ENCODE measurements at regions not wholly inside any gene's neighbourhood (a gene's known extent, or its start where the extent isn't known, plus 50 kb on each side); places are given as distances from the start of the nearest gene placed in this dataset.

DNA sequence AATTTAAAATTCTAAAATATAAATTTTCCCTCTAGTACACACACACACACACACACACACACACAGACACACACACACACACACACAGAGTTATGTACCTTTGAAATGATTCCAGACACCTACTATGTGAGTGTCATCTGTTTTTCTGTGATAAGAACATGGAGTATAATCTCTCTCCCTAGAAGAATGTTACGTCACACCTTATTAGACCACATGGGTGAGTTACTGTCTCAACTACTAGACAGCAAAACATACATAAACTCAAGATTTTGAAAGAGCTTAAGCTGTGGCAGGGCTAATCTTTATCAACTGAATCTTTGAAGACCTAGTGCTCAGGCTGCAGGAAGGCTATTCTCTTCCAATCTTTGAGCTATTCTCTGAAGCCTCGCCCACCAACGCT lies 385.9 kb upstream of the BCHE start:
- DNase-seq (ENCODE audit: low read depth): no peak

DNA sequence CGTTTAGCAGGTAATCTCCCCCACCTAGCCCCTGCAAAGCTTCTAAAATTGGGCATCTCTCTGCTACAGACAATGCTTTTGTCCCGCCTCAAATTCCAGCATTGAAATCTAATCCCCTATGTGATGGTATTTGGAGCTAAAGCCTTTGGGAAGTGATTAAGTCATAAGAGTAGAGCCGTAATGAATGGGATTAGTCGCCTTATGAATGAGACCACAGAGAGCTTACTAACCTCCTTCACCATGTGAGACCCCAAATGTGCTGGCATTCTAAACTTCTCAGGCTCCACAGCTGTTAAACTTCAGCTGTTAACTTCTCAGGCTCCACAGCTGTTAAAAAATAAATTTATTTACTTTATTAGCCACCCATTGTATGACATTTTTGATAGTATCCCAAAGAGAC lies 374.2 kb upstream of the BCHE start:
- no peak for DNase-seq (ENCODE audit: low read depth)

DNA sequence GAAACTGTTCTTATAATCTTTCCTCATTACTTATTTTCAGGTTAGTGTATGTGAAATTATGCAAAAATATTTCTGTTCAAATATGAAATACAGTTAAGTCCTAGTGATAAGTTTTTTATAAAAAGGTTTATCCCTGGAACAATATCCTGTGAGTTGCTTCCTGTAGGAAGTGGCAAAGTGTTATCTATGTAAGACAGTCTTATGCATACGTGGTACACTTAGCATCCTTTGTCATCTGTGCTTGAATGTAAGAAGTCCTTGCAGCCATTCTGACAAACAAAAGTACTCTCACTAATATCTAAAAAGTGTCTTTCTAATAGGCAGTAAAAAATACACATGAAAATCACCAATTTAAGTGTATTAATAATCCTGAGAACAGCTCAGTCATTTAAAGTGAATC lies 372.5 kb upstream of the BCHE start:
- DNase-seq (ENCODE audit: low read depth): no peak

DNA sequence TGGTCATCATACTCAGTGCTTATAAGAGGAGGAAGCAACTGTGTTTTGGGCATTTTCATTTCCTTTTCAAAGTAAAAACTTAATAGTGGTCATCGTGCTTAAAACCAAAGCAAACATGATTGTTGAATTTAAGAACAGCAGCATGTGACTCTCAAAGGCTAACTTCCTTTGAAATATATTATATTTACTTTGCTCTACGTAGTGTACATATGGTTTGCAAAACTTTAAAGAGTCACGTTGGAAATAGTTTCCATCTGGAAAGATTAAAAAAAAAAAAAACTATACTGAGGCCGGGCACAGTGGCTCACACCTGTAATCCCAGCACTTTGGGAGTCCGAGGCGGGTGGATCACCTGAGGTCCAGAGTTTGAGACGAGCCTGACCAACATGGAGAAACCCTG lies 367.9 kb upstream of the BCHE start:
- no peak for DNase-seq (ENCODE audit: low read depth)

DNA sequence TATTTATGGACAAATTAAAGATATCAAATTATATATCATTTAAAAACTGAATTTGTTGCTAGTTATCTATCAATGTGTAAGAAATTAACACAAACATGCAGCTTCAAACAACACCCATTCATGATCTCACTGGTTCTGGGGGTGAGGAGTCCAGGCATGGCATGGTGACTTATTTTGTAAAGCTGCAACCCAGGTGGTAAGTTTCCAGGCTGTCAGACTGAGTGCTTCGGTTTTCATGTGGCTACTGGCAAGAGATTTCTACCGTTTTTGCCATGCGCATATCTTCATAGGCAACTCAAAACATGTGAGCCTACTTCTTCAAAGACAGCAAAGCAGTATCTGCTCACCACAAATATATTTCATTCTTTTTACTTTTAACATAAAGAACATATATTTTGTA lies 364.3 kb upstream of the BCHE start:
- DNase-seq (ENCODE audit: low read depth): no peak

DNA sequence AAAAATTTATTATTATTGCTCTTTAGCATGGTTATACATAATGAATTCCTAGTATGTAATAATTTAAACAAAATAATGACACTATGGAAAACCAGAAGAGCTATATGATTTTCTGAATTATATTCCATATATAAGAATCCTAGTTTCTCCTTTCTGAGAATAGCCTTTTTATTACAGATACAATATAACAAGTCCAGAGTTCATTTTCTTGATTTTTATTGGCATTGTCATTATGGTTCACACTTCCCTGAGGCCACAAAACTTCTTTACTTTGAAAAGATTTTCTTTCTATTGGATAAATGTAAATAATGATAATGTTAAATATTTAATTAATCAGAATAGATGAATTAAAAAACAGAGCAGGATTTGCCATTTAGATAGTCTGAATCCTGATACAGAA lies 362.3 kb upstream of the BCHE start:
- no peak for DNase-seq (ENCODE audit: low read depth)

DNA sequence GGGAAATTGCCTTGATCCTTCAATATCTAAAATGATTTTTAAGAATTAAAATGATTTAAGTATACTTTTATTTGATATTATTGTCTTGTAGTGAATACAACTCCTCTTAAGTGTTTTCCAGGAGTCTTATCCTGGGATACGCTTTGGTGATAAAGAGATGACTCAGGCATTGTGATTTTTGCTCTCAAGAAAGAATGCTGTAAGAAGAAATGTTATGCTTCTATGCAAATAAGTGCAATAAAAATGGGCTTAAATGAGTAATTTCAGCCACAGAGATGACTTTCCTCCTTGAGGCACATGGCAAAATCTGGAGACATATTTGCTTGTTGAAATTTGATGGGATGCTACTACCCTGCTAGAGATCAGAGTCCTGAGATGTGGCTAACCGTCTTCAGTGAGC lies 358.6 kb upstream of the BCHE start:
- DNase-seq (ENCODE audit: low read depth): no peak

DNA sequence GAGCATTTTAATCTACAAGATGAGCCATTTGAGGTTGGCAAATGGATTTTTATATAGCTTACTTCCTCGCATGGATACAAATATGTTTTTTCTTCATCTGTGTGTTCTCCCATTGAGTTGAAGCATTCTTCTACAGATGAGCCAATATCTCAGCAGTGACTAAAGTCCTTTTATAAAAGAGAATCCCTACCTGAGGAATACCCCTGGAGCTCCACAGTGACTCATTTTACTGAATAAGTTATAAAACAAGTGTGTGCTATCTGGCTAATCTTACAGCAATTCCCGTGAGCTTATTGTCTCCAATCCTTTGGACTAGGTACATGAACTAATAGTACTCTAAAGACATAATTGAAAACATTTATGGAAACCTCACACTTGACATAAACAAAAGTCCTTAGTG lies 354.2 kb upstream of the BCHE start:
- DNase-seq (ENCODE audit: low read depth): no peak

DNA sequence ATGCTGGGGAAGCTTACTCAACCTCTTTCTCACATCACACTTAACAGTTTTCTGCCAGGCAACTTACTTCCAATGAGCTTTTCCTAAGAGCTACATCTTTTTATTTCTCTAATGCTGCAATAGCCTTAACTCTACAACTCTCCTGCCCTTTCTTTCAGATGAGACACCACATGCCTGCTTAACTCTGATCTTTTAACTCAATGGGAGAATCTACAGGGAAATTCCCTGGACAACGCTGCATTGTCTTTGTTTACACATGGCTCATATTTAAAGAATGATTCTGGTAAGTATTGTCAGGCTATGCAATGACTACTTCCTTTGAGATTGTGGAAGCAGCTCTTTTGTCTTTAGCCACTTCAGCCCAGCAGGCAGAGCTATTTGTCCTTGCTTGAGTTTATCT lies 353.1 kb upstream of the BCHE start:
- DNase-seq (ENCODE audit: low read depth): no peak

DNA sequence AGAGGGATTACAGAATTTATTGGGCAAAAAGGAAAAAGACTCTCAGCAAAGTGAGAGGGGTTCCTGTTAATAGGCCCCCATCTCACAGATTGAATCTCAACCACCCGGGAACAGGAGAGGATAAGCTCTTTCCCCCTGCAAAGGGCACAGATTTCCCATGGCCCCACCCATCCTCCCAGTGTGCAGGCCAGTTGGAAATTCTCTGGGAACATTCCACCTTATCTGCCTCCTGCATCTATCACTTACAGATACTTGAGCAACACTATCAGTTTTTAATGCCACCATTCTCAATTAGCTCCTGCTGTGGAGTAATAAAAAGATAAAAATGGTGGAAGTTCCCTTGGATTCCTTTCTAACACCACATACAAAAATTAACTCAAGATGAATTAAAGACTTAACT lies 350.0 kb upstream of the BCHE start:
- DNase-seq (ENCODE audit: low read depth): no peak

DNA sequence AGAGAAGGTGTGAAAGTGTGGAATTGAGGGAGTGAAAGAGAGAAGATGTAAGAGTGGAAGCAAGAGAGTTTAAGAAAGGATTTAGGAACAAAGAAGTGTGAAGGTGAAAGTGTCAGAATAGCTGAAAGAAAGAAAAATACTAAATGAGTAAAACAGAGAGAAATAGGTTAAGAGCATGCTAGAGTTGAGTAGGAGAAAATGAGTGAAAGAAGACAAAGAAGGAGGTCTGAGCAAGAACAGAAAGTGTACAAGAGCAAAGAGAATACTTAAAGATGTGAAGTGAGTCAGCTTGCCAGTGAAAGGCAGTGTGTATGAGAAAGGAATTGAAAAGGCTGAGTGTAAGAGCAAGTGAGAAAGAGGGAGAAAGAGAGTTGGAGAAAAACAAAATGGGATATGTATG lies 348.8 kb upstream of the BCHE start:
- no peak for DNase-seq (ENCODE audit: low read depth)

DNA sequence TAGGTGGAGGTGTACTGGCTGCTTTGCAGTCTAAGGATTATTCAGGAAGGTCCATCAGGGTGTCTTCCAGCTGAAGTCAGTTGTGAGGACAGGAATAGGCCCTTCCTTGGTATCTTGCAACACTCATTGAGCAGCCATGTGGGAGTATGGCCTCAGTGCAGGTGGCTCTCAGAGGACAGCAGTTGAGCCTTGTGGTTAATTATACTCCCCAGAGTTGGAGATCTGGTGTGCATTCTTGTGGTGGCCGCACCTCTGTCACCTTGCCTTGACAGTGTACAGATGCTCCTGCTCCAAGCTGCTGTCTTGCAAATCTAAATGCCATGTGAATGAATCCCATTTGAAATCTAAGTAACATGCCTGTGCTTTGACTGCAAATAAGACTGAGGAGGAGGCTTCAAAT lies 339.9 kb upstream of the BCHE start:
- DNase-seq (ENCODE audit: low read depth): no peak

DNA sequence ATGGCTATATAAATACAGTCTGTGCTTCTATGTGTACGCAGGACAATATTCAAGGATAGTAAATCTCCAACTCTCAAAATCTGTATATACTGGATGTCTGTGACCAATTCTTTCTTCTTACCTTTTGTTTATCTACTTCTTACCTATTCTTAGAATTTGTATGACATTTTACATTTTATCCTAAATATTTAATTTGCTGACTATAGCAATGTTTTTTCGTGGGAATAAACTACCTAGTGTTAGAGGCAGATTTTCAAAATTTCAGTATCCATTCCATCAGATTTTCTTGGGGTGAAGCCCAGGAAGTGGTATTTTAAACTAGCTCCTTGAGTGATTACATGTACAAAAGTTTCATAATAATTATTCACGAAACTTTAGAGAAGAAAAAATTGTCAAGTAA lies 334.5 kb upstream of the BCHE start:
- no peak for DNase-seq (ENCODE audit: low read depth)

DNA sequence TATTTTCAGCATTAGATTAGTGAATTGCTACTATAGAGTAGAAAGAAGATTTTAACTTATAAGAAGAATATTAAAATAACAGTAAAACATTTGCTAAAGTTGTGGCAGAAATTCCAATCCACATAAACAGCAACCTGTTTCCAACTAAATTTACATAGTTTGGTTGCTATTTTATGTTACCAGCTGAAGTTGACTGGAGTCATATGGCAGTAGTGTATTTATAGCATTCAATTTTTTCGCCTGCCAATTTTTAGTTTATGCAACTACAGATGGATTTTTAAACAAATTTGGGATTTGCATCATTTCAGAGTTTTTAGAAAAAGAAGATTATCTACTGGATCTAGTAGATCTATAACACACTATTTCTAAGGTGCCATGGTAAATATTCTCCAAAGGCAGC lies 332.5 kb upstream of the BCHE start:
- no peak for DNase-seq (ENCODE audit: low read depth)

DNA sequence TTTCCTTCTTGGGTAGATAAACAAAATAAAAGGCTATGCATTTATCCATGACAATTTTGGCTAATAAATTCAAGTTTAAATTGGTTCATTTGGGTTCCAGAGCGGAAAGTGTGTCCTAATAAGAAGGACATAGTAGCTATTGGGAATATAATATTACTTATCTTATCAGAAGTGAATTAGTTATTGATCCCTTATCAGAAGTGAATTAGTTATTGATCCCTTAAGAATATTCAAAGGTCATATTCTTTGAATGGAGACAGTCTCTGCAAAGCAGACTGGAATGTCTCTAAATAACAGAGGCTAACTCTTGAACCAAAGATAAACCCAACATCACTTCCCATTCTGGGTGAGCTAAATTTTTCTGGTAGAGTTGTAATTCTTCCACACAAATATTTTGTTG lies 290.7 kb upstream of the BCHE start:
- DNase-seq (ENCODE audit: low read depth): no peak

DNA sequence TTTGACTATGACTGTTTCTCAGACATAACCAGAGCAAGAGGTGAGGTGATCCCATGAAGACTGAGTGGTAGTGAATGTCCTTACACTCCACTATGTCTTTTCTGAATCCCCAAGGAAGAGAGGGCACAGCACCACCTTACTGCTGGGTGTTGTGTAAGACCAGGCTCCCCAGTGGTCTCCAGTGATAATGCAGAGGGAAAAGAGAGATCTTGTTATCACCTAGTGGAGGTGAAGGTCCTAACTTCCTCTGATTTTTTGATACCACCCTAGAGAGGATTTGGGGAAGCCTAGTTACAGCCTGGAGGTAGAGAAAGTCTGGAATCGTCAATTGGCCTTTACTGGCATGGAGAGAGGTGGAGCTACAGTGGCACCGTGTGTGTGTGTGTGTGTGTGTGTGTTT lies 288.0 kb upstream of the BCHE start:
- no peak for DNase-seq (ENCODE audit: low read depth)

DNA sequence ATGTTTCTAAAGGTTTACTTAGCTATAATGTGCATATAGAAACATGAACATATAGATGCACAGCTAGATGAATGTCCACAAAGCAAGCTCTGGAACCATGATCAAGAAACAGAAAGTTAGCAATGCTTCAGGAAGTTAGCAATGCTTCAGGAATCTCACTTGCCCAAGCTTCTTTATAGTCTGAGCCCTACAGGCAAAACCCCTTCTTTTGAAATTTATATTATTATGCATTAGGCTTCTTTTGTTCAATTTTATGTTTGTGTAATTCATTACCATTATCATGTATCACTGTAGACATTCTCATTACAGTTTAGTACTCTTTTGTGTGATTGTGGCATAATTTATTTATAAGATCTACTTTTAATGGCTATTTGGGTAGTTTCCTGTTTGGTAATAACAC lies 286.4 kb upstream of the BCHE start:
- DNase-seq (ENCODE audit: low read depth): no peak

DNA sequence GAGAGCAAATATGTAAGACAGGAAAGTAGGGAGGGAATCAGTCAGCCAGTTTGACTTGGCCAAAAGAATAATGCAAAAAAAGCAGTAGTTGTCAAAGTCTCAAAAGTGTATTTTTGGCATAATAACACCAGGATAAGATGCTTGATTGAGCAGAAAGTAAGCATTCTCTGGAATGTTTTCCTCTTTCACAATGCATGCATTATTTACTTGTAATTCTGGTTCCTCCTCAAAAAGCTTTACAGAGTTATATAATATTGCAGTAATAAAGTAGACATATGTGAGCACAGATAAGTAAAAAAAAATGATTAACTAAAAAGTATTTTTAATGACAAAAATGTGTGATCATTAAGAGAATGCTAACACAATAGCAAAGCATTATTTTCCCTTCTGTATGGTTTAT lies 285.9 kb upstream of the BCHE start:
- no peak for DNase-seq (ENCODE audit: low read depth)

DNA sequence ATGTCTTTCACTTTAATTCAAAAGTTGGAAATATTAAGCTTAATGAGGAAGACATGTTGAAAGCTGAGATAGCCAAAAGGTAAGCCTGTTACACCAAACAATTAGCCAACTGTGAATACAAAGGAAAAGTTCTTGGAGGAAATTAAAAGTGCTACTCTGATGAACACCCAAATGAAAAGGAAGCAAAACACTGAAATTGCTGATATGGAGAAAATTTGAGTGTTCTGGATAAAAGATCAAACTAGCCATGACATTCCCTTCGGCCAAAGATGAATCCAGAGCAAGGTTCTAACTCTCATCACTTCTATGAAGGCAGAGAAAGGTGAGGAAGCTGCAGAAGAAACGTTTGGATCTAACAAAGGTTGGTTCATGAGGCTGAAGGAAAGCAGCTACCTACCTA lies 280.8 kb upstream of the BCHE start:
- DNase-seq (ENCODE audit: low read depth): no peak

DNA sequence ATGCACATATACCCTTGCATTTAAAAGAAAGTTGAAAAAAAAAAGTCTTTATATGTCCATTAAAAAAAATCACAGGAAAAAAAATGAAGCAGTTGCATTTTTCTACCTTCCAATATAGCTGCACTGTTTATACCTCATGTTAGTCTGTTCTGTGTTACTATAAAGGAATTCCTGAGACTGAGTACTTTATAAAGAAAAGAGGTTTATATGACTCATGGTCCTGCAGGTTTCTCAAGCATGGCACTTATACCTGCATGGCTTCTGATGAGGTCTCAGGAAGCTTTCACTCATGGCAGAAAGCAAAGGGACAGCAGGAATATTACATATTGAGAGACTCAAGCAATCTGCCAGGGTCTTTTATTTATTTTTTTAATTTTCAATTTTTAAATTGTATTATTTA lies 277.2 kb upstream of the BCHE start:
- DNase-seq (ENCODE audit: low read depth): no peak

DNA sequence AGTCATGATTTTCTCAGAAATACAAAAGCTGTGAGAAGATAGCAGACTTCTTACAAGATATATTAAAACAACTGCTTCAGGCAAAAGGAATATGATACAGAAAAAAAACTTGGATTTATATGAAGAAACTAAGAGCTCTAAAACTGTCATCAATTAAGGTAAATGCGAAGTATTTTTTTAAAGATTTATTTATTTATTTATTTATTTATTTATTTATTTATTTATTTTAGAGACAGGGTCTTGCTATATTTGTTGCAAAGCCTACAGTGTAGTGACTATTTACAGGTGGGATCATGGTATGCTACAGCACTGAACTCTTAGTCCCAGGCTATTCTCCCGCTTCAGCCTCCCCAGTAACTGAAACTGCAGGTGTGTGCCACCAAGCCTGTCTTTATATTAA lies 274.3 kb upstream of the BCHE start:
- no peak for DNase-seq (ENCODE audit: low read depth)

DNA sequence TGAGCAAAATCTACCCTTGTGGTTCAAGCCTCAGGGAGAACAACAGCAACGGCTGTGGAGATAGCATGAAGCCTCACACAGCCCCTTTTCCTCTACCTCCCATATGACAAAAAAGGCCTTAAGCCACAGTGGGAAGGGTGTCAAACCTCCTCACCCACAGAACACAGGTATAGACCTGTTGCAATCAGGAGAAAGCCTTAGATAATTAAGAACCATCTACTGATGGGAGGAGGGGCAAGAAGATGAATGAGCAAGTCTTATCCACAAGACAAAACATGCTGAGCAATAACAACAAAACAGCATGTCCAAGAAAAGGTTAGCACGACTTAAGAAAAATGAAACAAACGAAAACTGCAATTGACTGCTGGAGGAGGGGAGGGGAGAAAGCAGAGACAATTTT lies 272.9 kb upstream of the BCHE start:
- no peak for DNase-seq (ENCODE audit: low read depth)

DNA sequence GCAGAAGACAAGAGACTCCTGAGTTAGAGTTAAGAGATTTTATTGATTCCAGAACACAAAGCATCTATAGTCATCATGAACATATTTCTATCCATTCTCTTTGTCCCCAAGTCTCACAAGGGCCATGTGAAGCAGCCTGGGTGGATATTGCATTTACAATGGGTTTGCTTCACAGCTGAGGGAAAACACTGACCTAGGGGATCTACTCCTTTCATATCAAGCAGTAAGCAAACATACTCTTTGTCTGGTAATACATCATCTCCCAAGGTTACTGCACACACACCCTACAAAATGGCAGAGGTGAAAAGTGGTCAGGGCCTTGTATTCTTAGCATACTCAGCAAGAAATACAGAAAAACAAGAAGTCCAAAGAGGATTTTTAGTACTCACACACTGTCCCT lies 267.7 kb upstream of the BCHE start:
- DNase-seq (ENCODE audit: low read depth): no peak

DNA sequence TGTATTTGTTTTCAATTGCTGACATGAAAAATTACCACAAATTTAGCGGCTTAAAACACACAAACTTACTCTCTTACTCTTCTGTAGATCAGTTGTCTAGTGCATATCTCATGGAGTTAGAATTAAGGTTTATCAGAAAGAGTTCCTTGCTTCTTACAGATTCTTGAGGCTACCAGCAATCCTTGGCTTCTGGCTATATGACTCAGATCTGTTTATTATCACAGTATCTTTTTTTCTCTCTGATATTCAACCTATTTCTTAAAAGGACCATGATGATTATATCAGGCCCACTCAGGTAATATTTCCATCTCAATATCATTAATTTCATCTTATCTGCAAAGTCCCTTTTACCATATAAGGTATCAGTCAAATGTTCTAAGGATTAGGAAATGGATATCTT lies 263.5 kb upstream of the BCHE start:
- DNase-seq (ENCODE audit: low read depth): no peak

DNA sequence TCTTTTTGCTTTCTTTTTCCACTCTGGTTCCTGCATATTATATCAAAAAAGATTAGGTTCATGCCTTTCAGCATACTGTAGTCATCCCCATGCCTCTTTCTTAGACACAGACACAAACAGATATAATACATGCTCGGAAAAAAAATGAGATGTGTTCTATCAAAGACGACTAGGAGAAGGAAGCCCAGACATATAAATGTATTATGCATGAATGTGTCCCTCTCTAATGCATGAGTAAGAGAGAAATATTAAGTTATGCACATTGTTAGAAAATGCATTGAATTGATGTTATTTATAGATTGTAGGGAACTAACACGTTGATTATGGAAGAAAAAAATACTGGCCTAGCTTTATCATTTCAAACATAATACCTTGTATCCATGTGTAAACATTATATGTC lies 252.4 kb upstream of the BCHE start:
- DNase-seq (ENCODE audit: low read depth): no peak

Measured in Daoy (cell line).